Stimulated activated CD4-positive, alpha-beta T cell treated with anti-CD3 and anti-CD28 coated beads, TNF-alpha, amount 100 ng/mL, for 24 hours (primary cell): ENCODE measurements at regions not wholly inside any gene's neighbourhood (a gene's known extent, or its start where the extent isn't known, plus 50 kb on each side); places are given as distances from the start of the nearest gene placed in this dataset.
"Not testable (repeated sequence)": the region's sequence is repeated elsewhere in the genome, so short reads cannot be mapped to it uniquely, and the experiment has no call there.

Experiments used
- DNase-seq, 3 experiments: peaks; one replicate each; pipeline ENCODE4 v3.0.0-alpha.2; 2020; ENCODE audit warnings: low read depth in 3 of 3

- DNase-seq = no peak
Measured at GRCh38 chr13:72657379-72657778, 70.0 kb downstream of the MZT1 start.

- no peak for DNase-seq
Measured at GRCh38 chr13:72656357-72656756, 71.1 kb downstream of the MZT1 start.

DNA sequence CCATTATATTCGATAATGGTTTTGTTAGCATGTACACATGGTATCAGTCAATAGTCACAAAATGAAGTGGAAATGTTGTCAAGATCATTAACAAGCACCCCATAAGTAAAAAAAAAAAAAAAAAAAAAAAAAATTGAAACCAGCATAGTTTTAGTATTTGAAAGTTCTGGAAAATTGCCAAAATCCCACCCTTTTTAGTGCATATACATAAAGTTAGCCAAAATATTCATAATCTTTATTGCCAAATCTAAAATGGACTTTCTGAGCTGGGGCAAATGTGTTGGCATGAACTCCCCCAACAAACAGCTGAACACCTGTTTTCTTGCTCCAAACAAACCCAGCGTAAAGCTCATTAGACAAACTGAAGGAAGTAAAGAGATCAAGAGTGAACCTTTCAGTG lies 73.9 kb downstream of the MZT1 start:
- no peak for DNase-seq

DNA sequence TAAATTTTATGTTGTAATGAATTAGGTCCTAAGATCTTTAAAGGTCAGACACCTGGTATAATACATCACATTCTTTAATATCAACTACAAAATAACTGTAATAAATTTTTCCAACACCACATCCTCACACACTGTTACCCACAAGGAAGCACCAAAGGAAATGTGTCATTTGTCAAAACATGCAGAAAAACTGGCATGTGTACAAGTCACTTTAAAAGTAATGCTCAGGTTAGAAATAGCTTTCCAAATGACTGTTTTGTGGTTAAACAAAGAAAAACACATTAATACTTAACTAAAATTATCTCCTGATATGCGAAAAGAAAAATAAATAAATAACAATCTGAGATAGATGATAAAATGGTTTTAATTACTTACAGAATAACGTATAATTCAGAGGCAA lies 74.7 kb downstream of the MZT1 start:
- no peak for DNase-seq

DNA sequence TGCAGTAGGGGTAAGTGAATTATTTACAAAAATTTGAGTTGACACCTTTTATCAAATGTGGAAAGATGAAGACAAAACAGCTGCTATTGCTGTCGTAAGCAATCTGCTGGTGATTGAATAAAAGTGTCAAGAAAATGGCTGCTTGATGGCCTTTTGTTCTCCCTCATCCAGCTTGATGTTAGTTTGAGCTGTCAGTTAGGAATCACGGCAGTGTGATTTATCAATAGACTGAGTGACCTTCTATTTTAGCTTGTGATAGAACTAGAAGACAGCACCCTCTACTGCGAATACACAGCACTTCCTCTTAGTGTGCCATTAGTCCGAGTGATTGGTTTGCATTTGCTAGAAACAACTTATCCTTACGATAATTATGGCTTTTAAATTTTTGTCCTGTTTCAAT lies 76.3 kb downstream of the MZT1 start:
- no peak for DNase-seq

- DNase-seq = no peak
Measured at GRCh38 chr13:72650051-72650700, 77.3 kb downstream of the MZT1 start.

GRCh38 chr13:72648513-72649065 lies 78.8 kb downstream of the MZT1 start:
- DNase-seq = no peak

GRCh38 chr13:72647422-72647821 lies 80.0 kb downstream of the MZT1 start:
- DNase-seq = no peak

- DNase-seq = no peak
Measured at GRCh38 chr13:72645521-72645920, 81.9 kb downstream of the MZT1 start.

DNA sequence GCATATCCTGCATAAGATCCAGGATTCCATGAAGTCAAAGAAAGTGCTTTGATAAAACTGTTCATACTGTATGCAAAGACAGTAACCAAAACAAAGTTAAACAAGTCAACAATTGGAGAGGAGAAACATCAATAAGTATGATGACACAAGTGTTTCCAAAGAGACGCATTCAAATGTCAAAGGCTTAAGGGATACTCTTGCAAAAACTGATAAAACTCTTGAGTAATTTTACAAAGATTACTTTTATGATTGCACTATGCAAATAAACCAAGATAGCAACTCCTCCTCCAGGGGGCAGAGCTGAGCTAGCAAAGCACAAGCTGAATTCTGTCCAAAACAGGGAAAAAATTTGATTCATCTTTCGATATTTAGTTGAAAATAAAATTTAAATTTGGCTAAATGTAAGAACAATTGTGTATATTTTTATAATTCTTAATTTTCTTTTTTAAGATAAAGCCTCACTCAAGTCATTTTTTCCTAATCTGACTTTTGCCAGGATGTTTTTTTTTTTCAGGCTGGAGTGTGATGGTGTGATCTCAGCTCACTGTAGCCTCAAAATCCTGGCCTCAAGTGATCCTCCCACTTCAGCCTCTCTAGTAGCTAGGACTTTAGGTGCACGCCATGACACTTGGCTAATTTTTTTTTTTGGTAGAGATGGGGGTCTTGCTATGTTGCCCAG lies 84.0 kb downstream of the MZT1 start:
- DNase-seq = peak; percentile 11 to 48 (median 21)

- DNase-seq = no peak
Measured at GRCh38 chr13:72639377-72639776, 88.1 kb downstream of the MZT1 start.

DNA sequence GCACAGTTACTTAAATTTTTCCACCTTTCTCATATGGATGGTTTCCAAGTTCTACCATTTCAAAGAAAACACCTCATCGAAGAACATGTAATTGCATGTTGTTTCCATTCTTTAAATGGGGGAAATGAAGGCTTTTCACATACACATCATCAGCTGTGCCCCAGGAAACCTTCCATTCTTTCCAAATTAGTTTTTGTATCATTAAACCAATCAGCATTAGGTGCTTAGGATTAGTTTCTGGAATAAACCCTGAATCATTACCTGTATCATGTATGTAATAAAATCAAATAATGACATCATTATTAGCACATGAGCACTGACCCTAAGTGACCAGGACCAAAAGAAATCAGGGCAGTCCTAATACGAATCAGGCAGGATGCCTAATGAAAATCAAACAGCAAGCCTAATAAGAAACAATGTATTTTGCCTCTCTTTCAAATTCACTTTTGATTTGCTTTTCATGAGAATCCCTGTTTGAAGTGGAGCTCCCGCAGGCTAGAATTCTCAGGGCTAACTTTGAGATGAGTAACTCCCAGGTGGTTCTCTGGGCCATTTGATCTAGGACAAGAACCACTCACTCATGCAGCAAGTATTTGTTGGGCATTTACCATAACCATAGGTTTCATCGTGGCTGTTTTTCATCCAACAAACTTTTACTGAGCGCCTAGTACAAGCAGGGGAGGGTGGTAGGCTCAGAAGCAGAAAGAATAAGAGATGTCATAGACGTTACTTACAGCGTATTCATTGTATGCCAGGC lies 89.2 kb downstream of the MZT1 start:
- DNase-seq = no peak

- no peak for DNase-seq
Measured at GRCh38 chr13:72637561-72637960, 89.9 kb downstream of the MZT1 start.

GRCh38 chr13:72634859-72635258 lies 92.6 kb downstream of the MZT1 start:
- DNase-seq = no peak

- DNase-seq = no peak
Measured at GRCh38 chr13:72622546-72622945, 104.9 kb downstream of the MZT1 start.

DNA sequence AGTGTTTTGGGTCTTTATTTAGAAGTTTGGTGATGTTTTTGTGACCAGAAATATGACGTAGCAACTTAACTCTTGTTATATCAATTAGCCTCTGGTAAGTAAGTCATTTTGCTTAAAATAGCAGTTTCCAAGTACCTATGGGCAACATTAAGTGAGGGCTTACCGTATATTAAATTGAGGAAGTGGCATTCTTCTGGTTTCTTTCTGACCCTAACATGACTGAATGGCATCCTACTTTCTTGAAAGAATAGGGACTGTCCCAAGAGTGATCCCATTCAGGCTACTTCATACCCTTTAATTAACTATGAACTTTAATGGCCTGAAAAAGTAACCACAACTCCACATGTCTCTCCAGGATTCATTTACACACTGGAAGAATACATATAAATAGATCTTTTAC lies 106.6 kb downstream of the MZT1 start:
- DNase-seq = no peak

- DNase-seq = no peak
Measured at GRCh38 chr13:72617951-72618350, 109.5 kb downstream of the MZT1 start.

- no peak for DNase-seq
Measured at GRCh38 chr13:72617186-72617585, 110.2 kb downstream of the MZT1 start.

- not testable (repeated sequence) for DNase-seq
Measured at GRCh38 chr13:72610251-72610891, 117.1 kb downstream of the MZT1 start.

GRCh38 chr13:72599178-72599743 lies 128.2 kb downstream of the MZT1 start:
- no peak for DNase-seq

DNA sequence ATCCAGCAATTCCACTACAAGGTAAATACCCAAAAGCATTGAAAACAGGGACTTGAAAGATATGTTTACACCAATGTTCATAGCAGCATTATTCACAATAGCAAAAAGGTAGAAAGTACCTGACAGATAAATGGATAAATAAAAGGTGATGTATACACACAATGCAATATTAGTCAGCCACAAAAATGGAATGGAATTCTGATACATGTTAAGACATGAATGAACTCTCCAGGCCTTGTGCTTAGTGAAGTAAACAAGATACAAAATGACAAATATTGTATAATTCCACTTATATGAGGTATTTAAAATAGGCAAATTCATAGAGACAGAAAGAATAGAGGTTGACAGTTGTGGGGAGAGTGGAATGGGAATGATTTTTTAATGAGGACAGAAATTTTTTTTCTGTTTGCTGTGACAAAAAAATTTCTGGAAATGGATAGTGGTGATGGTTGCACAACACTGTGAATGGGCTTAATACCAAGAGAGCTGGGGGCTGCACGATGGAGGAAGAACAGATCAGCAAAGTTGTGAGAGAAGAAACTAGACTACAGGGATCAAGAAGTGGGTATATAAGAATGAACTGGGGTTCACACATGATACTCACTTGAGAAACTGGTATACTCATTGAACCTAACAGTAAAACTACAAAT lies 137.2 kb downstream of the MZT1 start:
- DNase-seq = no peak
